ENCODE measurements at regions not wholly inside any gene's neighbourhood (a gene's known extent, or its start where the extent isn't known, plus 50 kb on each side); places are given as distances from the start of the nearest gene placed in this dataset.

DNA sequence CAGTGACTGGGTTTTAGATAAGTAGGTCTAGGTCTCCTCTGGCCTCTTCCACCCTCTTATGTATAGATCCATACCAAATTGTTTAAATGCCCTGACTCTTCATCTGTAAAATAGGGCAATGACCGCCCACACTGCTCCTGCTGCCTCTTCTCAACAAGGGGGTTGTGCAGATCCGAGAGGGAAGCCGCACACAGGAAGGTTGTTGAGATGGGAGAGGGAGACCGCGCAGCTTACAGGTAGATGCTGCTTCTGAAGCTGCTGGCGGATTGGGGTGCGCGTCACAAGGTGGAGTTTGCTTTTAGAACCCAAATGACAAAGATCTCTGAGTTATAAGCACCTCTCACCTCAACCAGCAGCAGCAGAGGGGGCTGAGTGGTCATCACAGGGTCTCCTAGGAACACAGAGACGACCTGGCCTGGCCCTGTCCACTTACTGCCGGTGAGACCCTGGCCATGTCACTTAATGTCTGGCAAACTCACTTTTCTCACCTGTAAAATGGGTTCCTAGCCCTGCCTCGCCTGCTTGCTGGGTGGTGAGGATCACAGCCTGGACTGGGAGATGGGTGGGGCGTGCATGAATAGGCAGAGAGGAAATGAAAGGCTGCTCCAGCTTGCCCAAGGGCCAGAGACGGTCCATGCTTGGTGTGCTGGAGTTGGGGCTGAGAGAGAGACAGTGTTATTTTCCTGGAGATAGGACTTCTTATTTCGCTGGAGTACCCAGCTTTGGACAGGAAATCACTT lies 251.3 kb downstream of the EIPR1 start:
- H3K4me3 ChIP-seq = no peak overlapping the region
- 89 to 91% (median 90%) methylated on average over 14 of the region's 14 CpGs for WGBS, 3 donors
- DNase-seq = no peak
- H3K9me3 ChIP-seq = no peaks in the 10 kb centered on the region
- H3K36me3 ChIP-seq (ENCODE audit: insufficient read depth in 1 of 2, low read depth in 1 of 2) = no peaks in the 10 kb centered on the region
- H3K27ac ChIP-seq = no peak overlapping the region
- peaks cover 0 to 31% (median 4%) of the 10 kb centered on the region in 3 donors for H3K27me3 ChIP-seq (ENCODE audit: insufficient read depth in 3 of 3, low read length in 2 of 3)
- intact Hi-C loops (cut with DNase I) = no loop called here
- no peak for ATAC-seq
- TF ChIP-seq, protein P1, sequence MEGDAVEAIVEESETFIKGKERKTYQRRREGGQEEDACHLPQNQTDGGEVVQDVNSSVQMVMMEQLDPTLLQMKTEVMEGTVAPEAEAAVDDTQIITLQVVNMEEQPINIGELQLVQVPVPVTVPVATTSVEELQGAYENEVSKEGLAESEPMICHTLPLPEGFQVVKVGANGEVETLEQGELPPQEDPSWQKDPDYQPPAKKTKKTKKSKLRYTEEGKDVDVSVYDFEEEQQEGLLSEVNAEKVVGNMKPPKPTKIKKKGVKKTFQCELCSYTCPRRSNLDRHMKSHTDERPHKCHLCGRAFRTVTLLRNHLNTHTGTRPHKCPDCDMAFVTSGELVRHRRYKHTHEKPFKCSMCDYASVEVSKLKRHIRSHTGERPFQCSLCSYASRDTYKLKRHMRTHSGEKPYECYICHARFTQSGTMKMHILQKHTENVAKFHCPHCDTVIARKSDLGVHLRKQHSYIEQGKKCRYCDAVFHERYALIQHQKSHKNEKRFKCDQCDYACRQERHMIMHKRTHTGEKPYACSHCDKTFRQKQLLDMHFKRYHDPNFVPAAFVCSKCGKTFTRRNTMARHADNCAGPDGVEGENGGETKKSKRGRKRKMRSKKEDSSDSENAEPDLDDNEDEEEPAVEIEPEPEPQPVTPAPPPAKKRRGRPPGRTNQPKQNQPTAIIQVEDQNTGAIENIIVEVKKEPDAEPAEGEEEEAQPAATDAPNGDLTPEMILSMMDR (IDR thresholded peaks at IDR 0.05) = no peak
- no peaks in the 10 kb centered on the region for H3K4me1 ChIP-seq

DNA sequence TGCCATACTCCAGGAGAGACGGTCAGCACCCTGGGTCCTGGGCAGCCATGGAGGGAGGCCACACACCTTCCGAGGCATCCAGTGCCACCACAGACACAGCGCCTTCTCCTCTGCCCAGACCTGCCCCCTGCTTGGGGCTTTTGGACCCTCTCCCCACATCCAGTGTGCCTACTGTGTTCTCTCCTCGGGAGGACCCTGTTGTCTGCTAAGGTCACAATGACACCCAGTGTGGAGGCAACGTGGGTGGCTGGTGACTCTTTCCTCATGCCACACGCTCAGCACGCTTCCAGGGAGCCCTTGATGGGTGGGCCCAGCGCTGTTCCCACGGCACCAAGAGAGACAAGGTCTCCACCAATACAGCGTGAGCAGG lies 251.9 kb downstream of the EIPR1 start:
- no peaks in the 10 kb centered on the region for H3K9me3 ChIP-seq
- H3K36me3 ChIP-seq (ENCODE audit: insufficient read depth in 1 of 2, low read depth in 1 of 2) = no peaks in the 10 kb centered on the region
- H3K27ac ChIP-seq = no peak overlapping the region
- TF ChIP-seq, protein P1 (IDR thresholded peaks at IDR 0.05) = no peak
- no peak overlapping the region for H3K4me3 ChIP-seq
- intact Hi-C loops (cut with DNase I) = no loop called here
- peaks cover 0 to 29% (median 4%) of the 10 kb centered on the region in 3 donors for H3K27me3 ChIP-seq (ENCODE audit: insufficient read depth in 3 of 3, low read length in 2 of 3)
- ATAC-seq (no peak), DNase-seq (no peak)
- 83 to 93% (median 85%) methylated on average over 10 of the region's 10 CpGs for WGBS, 3 donors
- H3K4me1 ChIP-seq = no peaks in the 10 kb centered on the region

DNA sequence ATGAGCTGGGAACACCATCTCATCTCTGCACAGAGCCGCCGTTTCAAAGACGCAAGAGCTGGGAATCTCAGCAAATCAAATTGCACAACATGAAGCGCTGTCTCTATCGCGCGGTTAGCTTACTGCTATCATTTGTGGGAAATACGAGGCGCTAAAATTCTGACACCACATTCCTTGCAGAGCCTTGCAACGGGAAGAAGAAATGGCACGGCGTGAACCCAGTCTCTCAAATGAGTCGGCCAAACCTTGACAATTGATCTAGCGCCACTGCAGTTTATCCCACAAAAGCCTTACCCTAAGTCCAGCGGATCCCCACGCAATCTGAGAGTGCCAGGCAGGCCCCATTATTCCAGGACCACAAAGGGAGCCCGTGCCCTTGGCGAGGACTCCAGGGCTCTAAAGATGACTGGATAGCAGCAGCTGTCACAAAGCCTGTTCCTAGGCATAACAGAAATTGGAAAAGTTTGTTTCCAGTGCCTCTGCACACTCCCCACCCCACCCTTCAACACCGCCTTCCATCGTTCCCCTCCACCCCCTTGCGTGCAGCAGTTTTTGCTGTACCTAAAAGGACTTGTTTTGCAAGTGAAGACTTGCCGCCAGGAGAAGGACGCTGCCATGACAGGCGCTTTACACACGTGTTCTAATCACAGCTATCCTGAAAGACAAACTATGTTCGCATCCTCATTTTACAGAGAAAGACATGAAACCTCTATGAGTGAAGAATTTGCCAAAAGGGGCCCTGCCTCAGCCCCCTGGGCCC lies 252.4 kb downstream of the EIPR1 start:
- Histone ChIP-seq H3K4me1 (no peaks in the 10 kb centered on the region), H3K9me3 (no peaks in the 10 kb centered on the region), H3K27me3 (ENCODE audit: insufficient read depth in 3 of 3, low read length in 2 of 3) (peaks cover 0 to 24% (median 4%) of the 10 kb centered on the region in 3 donors), H3K36me3 (ENCODE audit: insufficient read depth in 1 of 2, low read depth in 1 of 2) (no peaks in the 10 kb centered on the region), H3K27ac (no peak overlapping the region), H3K4me3 (no peak overlapping the region)
- TF ChIP-seq, protein P1 (IDR thresholded peaks at IDR 0.05) = no peak
- WGBS, 3 donors = 30 to 46% (median 38%) methylated on average over 26 of the region's 26 CpGs
- DNase-seq = no peak
- no peak for ATAC-seq
- intact Hi-C loops (cut with DNase I) = no loop called here

DNA sequence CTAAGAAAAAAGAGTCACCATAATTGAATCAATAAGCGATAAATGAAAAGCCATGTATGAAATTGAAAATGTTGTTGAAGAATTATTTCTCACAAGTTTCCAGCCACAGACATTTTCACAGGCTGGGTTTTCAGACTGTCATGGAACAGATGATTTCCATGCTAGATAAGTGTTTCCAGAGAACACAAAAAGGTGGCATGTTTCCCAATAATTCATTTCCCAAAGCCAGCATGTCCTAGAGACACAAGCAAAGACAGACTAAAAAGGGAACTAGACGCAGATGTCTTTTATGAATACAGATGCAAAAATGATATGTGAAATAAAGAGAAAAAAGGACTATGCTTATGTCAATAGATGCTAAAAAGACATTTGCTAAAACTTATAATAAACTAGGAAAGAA lies 255.1 kb downstream of the EIPR1 start:
- WGBS, 3 donors = 34 to 73% (median 35%) methylated on average over 2 of the region's 2 CpGs
- TF ChIP-seq, protein P1 (IDR thresholded peaks at IDR 0.05) = no peak
- intact Hi-C loops (cut with DNase I) = no loop called here
- no peak for DNase-seq
- H3K4me3 ChIP-seq = no peak overlapping the region
- ATAC-seq = no peak
- H3K36me3 ChIP-seq (ENCODE audit: insufficient read depth in 1 of 2, low read depth in 1 of 2) = no peaks in the 10 kb centered on the region
- no peaks in the 10 kb centered on the region for H3K9me3 ChIP-seq
- H3K27ac ChIP-seq = no peak overlapping the region
- H3K27me3 ChIP-seq (ENCODE audit: insufficient read depth in 3 of 3, low read length in 2 of 3) = peaks cover 0 to 20% (median 4%) of the 10 kb centered on the region in 3 donors
- H3K4me1 ChIP-seq = no peaks in the 10 kb centered on the region
